ENCODE measurements at regions not wholly inside any gene's neighbourhood (a gene's known extent, or its start where the extent isn't known, plus 50 kb on each side); places are given as distances from the start of the nearest gene placed in this dataset.

DNA sequence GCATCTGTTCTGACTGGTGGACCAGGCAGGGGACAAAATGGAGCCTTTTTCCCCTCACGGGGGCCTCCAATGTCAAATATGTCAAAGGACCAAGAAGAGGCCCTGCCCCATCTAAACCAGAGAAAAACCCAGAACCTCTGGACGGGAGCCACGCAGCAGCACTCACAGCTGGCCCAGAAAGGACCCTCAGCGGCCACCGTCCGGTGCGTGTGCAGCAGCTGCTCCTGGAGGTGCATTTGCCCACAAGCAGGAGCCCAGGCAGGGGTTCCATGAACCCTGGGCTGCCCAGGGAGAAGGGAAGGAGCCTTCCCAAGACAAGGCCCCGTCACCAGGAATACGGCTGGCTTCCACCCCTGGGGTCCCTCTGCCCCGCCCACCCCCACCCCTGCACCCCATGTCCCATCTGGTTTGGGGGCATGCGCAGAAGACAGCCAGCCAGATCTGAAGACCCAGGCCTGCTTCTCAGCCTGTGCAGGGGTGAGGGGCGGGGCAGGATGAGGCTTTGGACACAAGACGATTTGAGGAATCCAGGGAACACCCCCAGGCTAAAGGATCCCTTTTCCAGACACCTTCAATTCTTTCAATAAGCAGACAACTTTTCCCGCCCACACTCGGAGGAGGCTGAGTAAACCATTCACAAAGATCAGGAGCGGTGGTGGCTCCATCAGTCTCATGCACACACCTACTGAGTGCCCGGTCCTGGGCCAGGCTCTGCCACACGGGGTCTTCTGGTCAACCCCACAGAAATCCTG is 423.1 kb downstream of the SHANK2 start:
- H3K4me3 ChIP-seq (ENCODE audit: low read length) = no peak overlapping the region
- TF ChIP-seq SMC3 (conservative IDR thresholded peaks at IDR 0.05; ENCODE audit: poor library complexity) (no peak), RAD21 (conservative IDR thresholded peaks at IDR 0.05) (no peak), EP300 (conservative IDR thresholded peaks at IDR 0.05; ENCODE audit: poor library complexity, severe bottlenecking) (no peak), POLR2AphosphoS5 (IDR thresholded peaks at IDR 0.05) (no peak)
- TF ChIP-seq, protein P1, sequence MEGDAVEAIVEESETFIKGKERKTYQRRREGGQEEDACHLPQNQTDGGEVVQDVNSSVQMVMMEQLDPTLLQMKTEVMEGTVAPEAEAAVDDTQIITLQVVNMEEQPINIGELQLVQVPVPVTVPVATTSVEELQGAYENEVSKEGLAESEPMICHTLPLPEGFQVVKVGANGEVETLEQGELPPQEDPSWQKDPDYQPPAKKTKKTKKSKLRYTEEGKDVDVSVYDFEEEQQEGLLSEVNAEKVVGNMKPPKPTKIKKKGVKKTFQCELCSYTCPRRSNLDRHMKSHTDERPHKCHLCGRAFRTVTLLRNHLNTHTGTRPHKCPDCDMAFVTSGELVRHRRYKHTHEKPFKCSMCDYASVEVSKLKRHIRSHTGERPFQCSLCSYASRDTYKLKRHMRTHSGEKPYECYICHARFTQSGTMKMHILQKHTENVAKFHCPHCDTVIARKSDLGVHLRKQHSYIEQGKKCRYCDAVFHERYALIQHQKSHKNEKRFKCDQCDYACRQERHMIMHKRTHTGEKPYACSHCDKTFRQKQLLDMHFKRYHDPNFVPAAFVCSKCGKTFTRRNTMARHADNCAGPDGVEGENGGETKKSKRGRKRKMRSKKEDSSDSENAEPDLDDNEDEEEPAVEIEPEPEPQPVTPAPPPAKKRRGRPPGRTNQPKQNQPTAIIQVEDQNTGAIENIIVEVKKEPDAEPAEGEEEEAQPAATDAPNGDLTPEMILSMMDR (IDR thresholded peaks at IDR 0.05; ENCODE audit: poor library complexity, severe bottlenecking) = no peak
- H4K20me1 ChIP-seq (ENCODE audit: insufficient read depth) = no peaks in the 10 kb centered on the region
- H3K27ac ChIP-seq (ENCODE audit: low read length) = no peak overlapping the region
- no peaks in the 10 kb centered on the region for H3K9me2 ChIP-seq (ENCODE audit: insufficient read depth, low read length)
- no peaks in the 10 kb centered on the region for H3K27me3 ChIP-seq (ENCODE audit: insufficient read depth, low read depth, low read length)
- H3K4me2 ChIP-seq (ENCODE audit: low read length) = no peak overlapping the region
- no peaks in the 10 kb centered on the region for H3K9me3 ChIP-seq (ENCODE audit: low read length)
- H3K79me2 ChIP-seq (replicated peaks; ENCODE audit: insufficient read depth, low read length) = no peaks in the 10 kb centered on the region
- no peak overlapping the region for H2AFZ ChIP-seq (ENCODE audit: low read depth, low read length)
- H3F3A ChIP-seq (ENCODE audit: insufficient read depth, low read length, poor library complexity, severe bottlenecking) = no peaks in the 10 kb centered on the region
- H3K36me3 ChIP-seq (ENCODE audit: insufficient read depth, low read length) = no peaks in the 10 kb centered on the region
- H3K9ac ChIP-seq (ENCODE audit: low read length) = no peak overlapping the region

DNA sequence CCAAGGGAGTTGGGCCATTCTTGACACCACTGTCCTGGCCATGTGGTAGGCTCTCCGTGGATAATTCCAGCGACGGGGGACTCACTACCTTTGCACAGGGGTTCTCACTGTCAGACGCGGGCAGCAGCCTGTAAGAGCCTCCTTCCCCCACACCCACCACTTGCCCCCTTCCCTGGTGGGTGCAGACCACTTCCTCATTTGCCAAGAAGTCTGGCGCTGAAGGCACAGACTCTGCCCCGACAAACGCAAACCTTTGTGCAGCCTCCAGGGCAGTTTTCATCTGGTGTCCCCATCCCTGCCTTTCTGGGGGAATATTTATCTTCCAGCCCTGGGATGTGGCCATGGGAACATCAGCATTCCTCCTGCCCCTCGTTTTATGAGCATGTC is 422.5 kb downstream of the SHANK2 start:
- no peaks in the 10 kb centered on the region for H3K27me3 ChIP-seq (ENCODE audit: insufficient read depth, low read depth, low read length)
- H4K20me1 ChIP-seq (ENCODE audit: insufficient read depth) = no peaks in the 10 kb centered on the region

More for the DNA sequence above, 422.5 kb downstream of the SHANK2 start:
- H3K36me3 ChIP-seq (ENCODE audit: insufficient read depth, low read length) = no peaks in the 10 kb centered on the region
- H3K79me2 ChIP-seq (replicated peaks; ENCODE audit: insufficient read depth, low read length) = no peaks in the 10 kb centered on the region
- H3K9ac ChIP-seq (ENCODE audit: low read length) = no peak overlapping the region
- no peaks in the 10 kb centered on the region for H3F3A ChIP-seq (ENCODE audit: insufficient read depth, low read length, poor library complexity, severe bottlenecking)
- H3K9me2 ChIP-seq (ENCODE audit: insufficient read depth, low read length) = no peaks in the 10 kb centered on the region
- TF ChIP-seq MXI1 (conservative IDR thresholded peaks at IDR 0.05; ENCODE audit: poor library complexity, severe bottlenecking) (no peak), EP300 (conservative IDR thresholded peaks at IDR 0.05; ENCODE audit: poor library complexity, severe bottlenecking) (no peak), SMC3 (conservative IDR thresholded peaks at IDR 0.05; ENCODE audit: poor library complexity) (no peak), TAF1 (IDR thresholded peaks at IDR 0.05; ENCODE audit: low read depth) (no peak), EZH2 (IDR thresholded peaks at IDR 0.05; ENCODE audit: borderline replicate concordance, insufficient read depth, low read length, poor library complexity, severe bottlenecking) (no peak), RAD21 (conservative IDR thresholded peaks at IDR 0.05) (no peak), POLR2AphosphoS5 (IDR thresholded peaks at IDR 0.05) (no peak)
- TF ChIP-seq, protein P2, sequence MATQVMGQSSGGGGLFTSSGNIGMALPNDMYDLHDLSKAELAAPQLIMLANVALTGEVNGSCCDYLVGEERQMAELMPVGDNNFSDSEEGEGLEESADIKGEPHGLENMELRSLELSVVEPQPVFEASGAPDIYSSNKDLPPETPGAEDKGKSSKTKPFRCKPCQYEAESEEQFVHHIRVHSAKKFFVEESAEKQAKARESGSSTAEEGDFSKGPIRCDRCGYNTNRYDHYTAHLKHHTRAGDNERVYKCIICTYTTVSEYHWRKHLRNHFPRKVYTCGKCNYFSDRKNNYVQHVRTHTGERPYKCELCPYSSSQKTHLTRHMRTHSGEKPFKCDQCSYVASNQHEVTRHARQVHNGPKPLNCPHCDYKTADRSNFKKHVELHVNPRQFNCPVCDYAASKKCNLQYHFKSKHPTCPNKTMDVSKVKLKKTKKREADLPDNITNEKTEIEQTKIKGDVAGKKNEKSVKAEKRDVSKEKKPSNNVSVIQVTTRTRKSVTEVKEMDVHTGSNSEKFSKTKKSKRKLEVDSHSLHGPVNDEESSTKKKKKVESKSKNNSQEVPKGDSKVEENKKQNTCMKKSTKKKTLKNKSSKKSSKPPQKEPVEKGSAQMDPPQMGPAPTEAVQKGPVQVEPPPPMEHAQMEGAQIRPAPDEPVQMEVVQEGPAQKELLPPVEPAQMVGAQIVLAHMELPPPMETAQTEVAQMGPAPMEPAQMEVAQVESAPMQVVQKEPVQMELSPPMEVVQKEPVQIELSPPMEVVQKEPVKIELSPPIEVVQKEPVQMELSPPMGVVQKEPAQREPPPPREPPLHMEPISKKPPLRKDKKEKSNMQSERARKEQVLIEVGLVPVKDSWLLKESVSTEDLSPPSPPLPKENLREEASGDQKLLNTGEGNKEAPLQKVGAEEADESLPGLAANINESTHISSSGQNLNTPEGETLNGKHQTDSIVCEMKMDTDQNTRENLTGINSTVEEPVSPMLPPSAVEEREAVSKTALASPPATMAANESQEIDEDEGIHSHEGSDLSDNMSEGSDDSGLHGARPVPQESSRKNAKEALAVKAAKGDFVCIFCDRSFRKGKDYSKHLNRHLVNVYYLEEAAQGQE (IDR thresholded peaks at IDR 0.05; ENCODE audit: borderline replicate concordance) = no peak
- TF ChIP-seq, protein P1 (IDR thresholded peaks at IDR 0.05; ENCODE audit: poor library complexity, severe bottlenecking) = no peak
- H3K27ac ChIP-seq (ENCODE audit: low read length) = no peak overlapping the region
- no peak overlapping the region for H3K4me3 ChIP-seq (ENCODE audit: low read length)
- no peak overlapping the region for H3K4me2 ChIP-seq (ENCODE audit: low read length)
- H2AFZ ChIP-seq (ENCODE audit: low read depth, low read length) = no peak overlapping the region
- H3K9me3 ChIP-seq (ENCODE audit: low read length) = no peaks in the 10 kb centered on the region
